Left ventricle myocardium inferior (tissue), 1 donor: ENCODE measurements at regions not wholly inside any gene's neighbourhood (a gene's known extent, or its start where the extent isn't known, plus 50 kb on each side); places are given as distances from the start of the nearest gene placed in this dataset.

Experiments
- DNase-seq: peaks from one replicate; pipeline ENCODE4 v3.0.0-alpha.2; 2020
- H3K27ac ChIP-seq: fragments of 200-600 bp; replicated peaks from 2 replicates; pipeline ENCODE4 v1.8.0; 2021
- H3K27me3 ChIP-seq: fragments of 200-600 bp; 2 replicates; pipeline ENCODE4 v1.8.0; 2021; ENCODE audit warnings: low read depth
- H3K36me3 ChIP-seq: fragments of 200-600 bp; 2 replicates; pipeline ENCODE4 v1.8.0; 2021
- H3K4me1 ChIP-seq: fragments of 200-600 bp; 2 replicates; pipeline ENCODE4 v1.8.0; 2021
- H3K4me3 ChIP-seq: fragments of 200-600 bp; 2 replicates; pipeline ENCODE4 v1.8.0; 2021; ENCODE audit warnings: mild to moderate bottlenecking, moderate library complexity
- H3K9me3 ChIP-seq: fragments of 200-600 bp; replicated peaks from 2 replicates; pipeline ENCODE4 v1.8.0; 2021
- CTCF ChIP-seq: fragments of 200-600 bp; IDR thresholded peaks from 2 replicates; pipeline ENCODE4 v1.8.0; 2021; ENCODE audit warnings: antibody characterized with exemption, mild to moderate bottlenecking, borderline replicate concordance
- intact Hi-C: fragments of 100-400 bp; cut with micrococcal nuclease; formaldehyde crosslinking; loops from one replicate; pipeline ENCODE4 v1.11.0; 2022
- donor health status: DM: no; HTN: yes; CAD: no; lungs with severe emphysema.

GRCh38 chr13:57003682-57004081 is 137.0 kb upstream of the PRR20A start:
- Histone ChIP-seq H3K36me3 (no peaks in the 10 kb centered on the region), H3K4me1 (no peaks in the 10 kb centered on the region), H3K4me3 (no peak overlapping the region), H3K27ac (no peak overlapping the region), H3K9me3 (no peaks in the 10 kb centered on the region), H3K27me3 (no peaks in the 10 kb centered on the region)
- no peak for TF ChIP-seq CTCF
- intact Hi-C loops: no loop called here
- DNase-seq: no peak

- Histone ChIP-seq H3K27me3 (no peaks in the 10 kb centered on the region), H3K9me3 (peaks cover 5% of the 10 kb centered on the region), H3K4me3 (no peak overlapping the region), H3K36me3 (no peaks in the 10 kb centered on the region), H3K4me1 (no peaks in the 10 kb centered on the region), H3K27ac (no peak overlapping the region)
- DNase-seq: no peak
- intact Hi-C loops: no loop called here
- TF ChIP-seq CTCF: no peak
Measured at GRCh38 chr13:57017357-57017756, 123.4 kb upstream of the PRR20A start.

GRCh38 chr13:57018915-57019314 is 121.8 kb upstream of the PRR20A start:
- intact Hi-C loops: no loop called here
- Histone ChIP-seq H3K36me3 (no peaks in the 10 kb centered on the region), H3K4me3 (no peak overlapping the region), H3K9me3 (peaks cover 20% of the 10 kb centered on the region), H3K4me1 (no peaks in the 10 kb centered on the region), H3K27ac (no peak overlapping the region), H3K27me3 (no peaks in the 10 kb centered on the region)
- DNase-seq: no peak
- no peak for TF ChIP-seq CTCF

GRCh38 chr13:57030671-57031070 is 110.0 kb upstream of the PRR20A start:
- no peak for DNase-seq
- peaks cover 18% of the 10 kb centered on the region for H3K9me3 ChIP-seq
- TF ChIP-seq CTCF: no peak
- H3K36me3 ChIP-seq: no peaks in the 10 kb centered on the region
- H3K4me3 ChIP-seq: no peak overlapping the region
- H3K27ac ChIP-seq: no peak overlapping the region
- no peaks in the 10 kb centered on the region for H3K4me1 ChIP-seq
- intact Hi-C loops: no loop called here
- no peaks in the 10 kb centered on the region for H3K27me3 ChIP-seq

- H3K27ac ChIP-seq: no peak overlapping the region
- TF ChIP-seq CTCF: no peak
- no peak overlapping the region for H3K4me3 ChIP-seq
- no peaks in the 10 kb centered on the region for H3K9me3 ChIP-seq
- DNase-seq: no peak
- no peaks in the 10 kb centered on the region for H3K4me1 ChIP-seq
- no peaks in the 10 kb centered on the region for H3K36me3 ChIP-seq
- intact Hi-C loops: no loop called here
- no peaks in the 10 kb centered on the region for H3K27me3 ChIP-seq
Measured at GRCh38 chr13:57036290-57036689, 104.4 kb upstream of the PRR20A start.

- Histone ChIP-seq H3K4me3 (no peak overlapping the region), H3K27me3 (no peaks in the 10 kb centered on the region), H3K9me3 (peaks cover 18% of the 10 kb centered on the region), H3K4me1 (no peaks in the 10 kb centered on the region), H3K36me3 (no peaks in the 10 kb centered on the region), H3K27ac (no peak overlapping the region)
- no peak for TF ChIP-seq CTCF
- DNase-seq: no peak
- intact Hi-C loops: no loop called here
Measured at GRCh38 chr13:57044910-57045309, 95.8 kb upstream of the PRR20A start.
